HG02798 (cell line): ENCODE measurements at regions not wholly inside any gene's neighbourhood (a gene's known extent, or its start where the extent isn't known, plus 50 kb on each side); places are given as distances from the start of the nearest gene placed in this dataset.
A peak's percentile ranks its signal among the peaks of the same experiment; 100 is the strongest.
"Not testable (repeated sequence)": the region's sequence is repeated elsewhere in the genome, so short reads cannot be mapped to it uniquely, and the experiment has no call there.

Experiments used
- ATAC-seq: cut with Tn5 transposase; IDR thresholded peaks from one replicate; pipeline ENCODE4 v1.9.1; 2021; ENCODE audit warnings: mild to moderate bottlenecking; ENCODE audit not compliant: unreplicated experiment, poor library complexity

- ATAC-seq, result not testable (repeated sequence)
Measured at GRCh38 chr7:32205298-32205824, 135.2 kb upstream of the PDE1C start.

DNA sequence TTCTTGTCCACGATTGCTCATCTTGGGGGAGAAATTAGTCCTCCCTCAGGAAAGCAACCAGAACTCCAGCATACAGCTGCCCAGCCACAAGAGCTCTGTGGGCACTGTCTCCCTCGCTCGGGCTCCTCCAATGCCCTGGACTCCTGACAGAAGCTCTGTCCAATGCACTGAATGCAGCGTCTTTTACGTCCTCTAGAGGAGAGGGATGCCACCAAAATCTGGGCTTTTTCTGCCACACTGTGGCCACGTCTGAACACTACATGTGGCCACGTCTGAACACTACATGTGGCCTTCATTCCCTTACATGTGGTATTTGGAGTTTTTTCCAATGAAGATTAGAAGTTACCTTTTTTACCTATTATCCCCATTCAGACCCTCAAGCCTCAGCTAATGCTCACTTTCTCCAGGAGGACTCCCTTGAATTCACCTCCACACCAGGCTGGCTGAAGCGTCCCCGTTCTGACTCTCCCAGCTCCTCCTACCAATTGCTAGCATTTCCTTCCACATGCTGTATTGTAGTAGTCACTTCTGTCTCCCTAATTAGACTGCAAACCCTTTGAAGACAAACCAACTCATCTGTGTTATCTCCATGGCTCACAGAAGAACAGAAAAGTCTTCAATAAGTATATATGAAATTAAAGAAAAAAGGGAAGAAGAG is 134.3 kb upstream of the PDE1C start:
- peak; percentile 88 for ATAC-seq

DNA sequence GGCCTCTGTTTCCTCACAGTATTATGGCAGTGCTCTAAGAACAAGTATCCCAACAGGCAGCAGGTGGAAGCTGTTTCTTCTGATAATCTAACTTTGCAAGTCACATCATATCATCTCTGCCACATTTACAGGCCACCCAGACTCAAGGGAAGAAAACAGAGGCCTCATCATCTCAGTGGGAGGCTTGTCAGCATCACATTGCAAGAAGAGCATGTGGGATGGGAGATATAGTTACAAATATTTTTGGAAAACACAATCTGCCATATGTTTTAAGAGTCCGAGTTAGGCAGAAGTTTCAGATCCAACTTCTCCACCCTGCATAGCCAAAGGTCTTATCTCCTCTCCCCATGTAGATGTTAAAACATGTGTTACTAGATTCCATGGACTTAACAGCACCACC is 130.4 kb upstream of the PDE1C start:
- no peak for ATAC-seq

DNA sequence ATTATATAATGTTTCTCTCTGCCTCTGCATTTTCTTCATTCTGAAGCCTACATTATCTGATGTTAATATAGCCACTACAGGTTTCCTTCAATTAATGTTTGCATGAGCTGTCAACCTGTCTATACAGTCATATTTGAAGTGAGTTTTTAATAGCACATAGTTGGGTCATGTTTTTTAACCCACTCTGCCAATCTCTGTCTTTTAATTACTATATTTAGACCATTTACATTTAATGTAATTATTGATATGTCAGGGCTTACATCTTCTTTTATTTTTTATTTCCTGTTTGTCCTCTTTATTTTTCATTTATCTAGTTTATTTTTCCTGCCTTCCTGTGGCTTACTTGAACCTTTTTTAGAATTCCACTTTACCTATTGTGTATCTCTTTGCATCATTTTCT is 124.3 kb upstream of the PDE1C start:
- ATAC-seq, result no peak

DNA sequence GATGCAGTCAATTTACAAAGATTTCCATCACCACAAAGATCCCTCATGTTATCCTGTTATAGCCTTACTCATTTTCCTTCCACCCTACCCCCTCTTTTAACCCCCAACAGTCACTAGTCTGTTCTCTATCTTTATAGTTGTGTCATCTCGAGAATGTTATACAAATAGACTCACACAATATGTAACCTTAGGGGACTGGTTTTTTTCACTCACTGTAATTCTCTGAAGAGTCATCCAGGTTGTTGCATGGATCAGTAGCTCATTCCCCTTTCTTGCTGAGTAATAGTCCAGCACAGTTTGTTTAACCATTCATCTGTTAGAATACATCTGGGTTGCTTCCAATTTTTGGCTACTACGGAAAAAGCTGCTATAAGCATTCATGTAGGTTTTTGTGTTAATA is 121.1 kb upstream of the PDE1C start:
- ATAC-seq, result no peak

- ATAC-seq, result no peak
Measured at GRCh38 chr7:32179567-32179966, 109.4 kb upstream of the PDE1C start.

GRCh38 chr7:32178677-32179366 is 108.6 kb upstream of the PDE1C start:
- no peak for ATAC-seq

- no peak for ATAC-seq
Measured at GRCh38 chr7:32177232-32177631, 107.0 kb upstream of the PDE1C start.

DNA sequence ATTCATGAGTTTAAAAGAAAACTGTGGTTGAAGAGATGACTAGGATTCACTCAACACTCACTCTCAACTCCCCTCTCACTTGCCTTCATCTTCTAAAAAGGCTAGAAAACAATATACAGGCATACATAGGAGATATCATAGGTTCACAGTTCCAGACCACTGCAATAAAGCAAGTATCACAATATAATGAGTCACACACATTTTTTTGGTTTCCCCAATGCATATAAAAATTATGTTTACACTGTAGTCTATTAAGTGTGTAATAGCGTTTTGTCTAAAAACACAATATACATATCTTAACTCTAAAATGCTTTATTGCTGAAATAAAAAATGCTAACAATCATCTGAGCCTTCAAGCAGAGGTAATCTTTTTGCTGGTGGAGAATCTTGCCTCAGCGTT is 104.9 kb upstream of the PDE1C start:
- no peak for ATAC-seq

DNA sequence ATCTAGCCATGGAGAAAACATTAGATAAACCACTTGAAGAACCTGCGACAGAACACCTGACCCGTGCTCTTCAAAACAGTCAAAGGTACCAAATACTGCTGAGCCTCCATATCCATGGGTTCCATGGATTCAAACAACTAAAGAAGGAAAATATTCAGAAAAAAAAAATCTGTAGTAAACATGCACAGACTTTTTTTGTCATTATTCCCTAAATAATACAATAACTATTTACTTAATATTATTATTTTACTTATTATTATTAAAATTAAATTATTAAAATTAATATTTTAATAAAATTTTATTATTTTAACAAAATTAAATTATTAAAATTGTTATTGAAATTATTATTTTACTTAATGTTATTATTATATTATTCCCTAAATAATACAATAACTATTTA is 101.0 kb upstream of the PDE1C start:
- no peak for ATAC-seq

- ATAC-seq, result no peak
Measured at GRCh38 chr7:32170838-32171237, 100.6 kb upstream of the PDE1C start.

GRCh38 chr7:32169228-32169627 is 99.0 kb upstream of the PDE1C start:
- ATAC-seq, result no peak

GRCh38 chr7:32167815-32168214 is 97.6 kb upstream of the PDE1C start:
- ATAC-seq, result no peak

- ATAC-seq, result no peak
Measured at GRCh38 chr7:32167256-32167655, 97.0 kb upstream of the PDE1C start.

- ATAC-seq, result no peak
Measured at GRCh38 chr7:32164341-32164996, 94.3 kb upstream of the PDE1C start.

DNA sequence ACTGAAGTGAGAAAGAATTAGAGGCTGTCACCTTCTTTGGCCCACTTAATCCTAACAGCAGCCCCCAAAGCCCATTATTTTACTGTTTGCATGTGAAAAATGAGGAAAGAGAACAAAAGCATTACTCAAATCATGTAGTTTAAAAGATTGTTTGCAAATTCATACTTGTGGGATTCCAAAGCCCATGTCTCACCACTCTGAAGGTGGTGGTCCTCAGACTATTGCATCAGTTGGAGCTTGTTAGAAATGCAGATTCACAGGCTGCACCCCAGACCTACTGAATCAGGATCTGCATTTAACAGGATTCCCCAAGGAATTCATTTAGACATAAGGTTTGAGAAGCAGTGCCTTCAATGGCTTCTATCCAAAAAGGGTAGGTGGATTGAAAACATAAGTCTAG is 93.7 kb upstream of the PDE1C start:
- no peak for ATAC-seq

GRCh38 chr7:32163141-32163806 is 93.1 kb upstream of the PDE1C start:
- ATAC-seq, result no peak

DNA sequence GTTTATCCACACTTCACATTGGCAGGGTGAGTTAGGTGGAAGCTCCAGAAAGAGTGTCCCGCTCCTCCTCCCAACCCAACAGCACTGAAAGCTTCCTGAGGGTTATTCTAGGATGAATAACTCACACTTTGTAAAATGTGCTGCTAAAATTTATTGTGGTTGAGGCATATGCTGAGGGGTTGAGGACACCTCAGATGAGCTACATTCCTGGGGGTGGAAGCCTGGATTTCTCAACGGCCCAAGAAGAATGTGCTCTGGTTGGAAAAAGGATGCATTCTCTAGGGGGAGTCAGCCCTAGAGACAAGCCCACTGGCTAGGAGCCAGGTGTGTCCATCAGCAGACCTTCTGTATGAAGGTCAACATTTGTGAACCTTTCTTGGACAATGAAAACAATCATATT is 91.5 kb upstream of the PDE1C start:
- no peak for ATAC-seq

DNA sequence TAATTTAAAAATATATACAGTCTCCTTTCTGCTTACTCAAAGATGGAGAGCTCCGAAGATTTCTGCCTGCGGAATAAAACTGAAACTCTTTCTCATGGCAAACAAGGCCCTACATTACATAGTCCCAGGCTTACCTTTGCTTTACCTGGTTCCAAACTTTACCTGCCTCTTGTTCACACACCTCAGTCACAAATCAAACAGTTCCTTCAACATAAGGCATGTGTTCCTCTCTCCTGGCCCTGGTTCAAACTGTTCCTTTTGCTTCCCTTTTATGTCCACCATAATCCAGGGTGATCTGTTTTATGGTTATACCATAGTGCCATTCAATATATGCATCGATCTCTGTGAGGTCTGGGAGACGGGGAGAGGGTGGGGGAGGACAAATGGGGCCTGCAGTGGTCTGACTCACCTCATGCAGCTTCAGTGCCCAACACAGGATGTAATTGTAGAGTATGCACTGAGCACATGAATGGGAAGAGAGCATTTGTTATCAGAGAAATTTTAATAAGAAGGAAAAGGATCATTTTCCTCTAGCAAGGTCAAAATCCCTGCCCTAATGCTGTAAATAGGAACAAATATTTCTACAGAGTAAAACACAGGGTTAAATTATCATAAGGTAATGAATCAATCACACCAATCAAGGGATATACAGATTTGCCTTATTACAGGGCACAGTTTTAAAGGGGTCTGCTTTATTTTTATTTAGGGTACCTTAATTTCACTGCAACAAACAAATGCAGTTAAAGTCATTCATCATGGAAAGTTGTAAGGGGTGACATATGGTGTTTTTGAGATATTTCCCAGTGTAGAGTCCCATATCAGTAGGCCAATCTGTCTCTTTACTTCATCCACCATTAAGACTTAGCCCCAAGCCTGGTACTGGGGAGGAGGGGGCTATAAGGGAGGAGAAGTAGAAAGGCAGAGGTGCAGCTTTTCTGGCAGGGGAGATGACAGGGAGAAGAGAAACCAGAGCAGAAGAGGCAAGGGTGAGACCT is 88.8 kb upstream of the PDE1C start:
- ATAC-seq, result no peak

GRCh38 chr7:32158076-32158475 is 87.9 kb upstream of the PDE1C start:
- no peak for ATAC-seq
